Uterus (tissue), 2 donors: ENCODE measurements at regions not wholly inside any gene's neighbourhood (a gene's known extent, or its start where the extent isn't known, plus 50 kb on each side); places are given as distances from the start of the nearest gene placed in this dataset.

ENCODE experiments used
- CTCF ChIP-seq, 4 experiments: fragments of 200-600 bp in 2 of 4; fragments of 450-650 bp in 2 of 4; sonication (generic) in 2 of 4; IDR thresholded peaks; one replicate each; pipeline ENCODE4 v1.5.1; 2016 to 2019; ENCODE audit warnings: antibody characterized with exemption in 4 of 4, mild to moderate bottlenecking in 2 of 4, moderate library complexity in 1 of 4
- POLR2A ChIP-seq, 2 donors: fragments of 450-650 bp; IDR thresholded peaks; one replicate each; pipeline ENCODE4 v1.6.1; 2016; ENCODE audit warnings: antibody characterized with exemption in 2 of 2, mild to moderate bottlenecking in 1 of 2, moderate library complexity in 1 of 2

- no peak for TF ChIP-seq CTCF (IDR thresholded peaks at IDR 0.05)
- no peak for TF ChIP-seq POLR2A (IDR thresholded peaks at IDR 0.05)
Measured at GRCh38 chr13:80189889-80190597, 150.9 kb downstream of the SPRY2 start.
